ENCODE measurements at regions not wholly inside any gene's neighbourhood (a gene's known extent, or its start where the extent isn't known, plus 50 kb on each side); places are given as distances from the start of the nearest gene placed in this dataset.

DNA sequence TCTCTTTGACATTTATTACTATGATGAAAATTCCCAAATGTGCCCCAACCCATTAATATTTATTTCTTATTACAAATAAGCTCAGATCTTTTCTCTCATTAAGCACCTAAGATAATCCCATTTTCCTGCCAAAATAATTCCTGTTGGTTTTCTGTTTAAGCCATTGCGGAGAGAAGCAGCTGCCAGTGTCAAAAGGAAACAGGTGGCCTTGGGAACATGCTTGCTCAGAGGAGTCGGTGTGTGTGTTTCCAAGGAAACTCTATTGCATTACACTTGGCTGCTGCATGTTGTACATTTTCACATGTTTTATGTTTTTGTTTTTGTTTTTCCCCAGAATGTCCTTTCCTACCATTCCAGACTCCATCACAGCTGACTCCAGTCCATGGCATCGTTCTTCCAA, 56.4 kb downstream of the CD24 start:
- no peak overlapping the region for H3K27ac Mint-ChIP-seq
- H3K4me1 Mint-ChIP-seq: peaks cover 4% of the 10 kb centered on the region

GRCh38 chr6:106916891-106917290, 57.6 kb downstream of the CD24 start:
- Mint-ChIP-seq H3K27ac (no peak overlapping the region), H3K27me3 (peaks cover 12% of the 10 kb centered on the region), H3K36me3 (ENCODE audit: low read depth) (no peaks in the 10 kb centered on the region), H3K9me3 (ENCODE audit: low read depth) (no peaks in the 10 kb centered on the region), H3K4me3 (no peak overlapping the region), H3K4me1 (peaks cover 4% of the 10 kb centered on the region)
- DNase-seq (no peak), ATAC-seq (no peak)
- ChIA-PET CTCF (no interaction called here), POLR2A (no interaction called here)
- intact Hi-C loops (cut with DNase I, micrococcal nuclease): no loop called here

More for the DNA sequence above, 56.4 kb downstream of the CD24 start:
- Mint-ChIP-seq H3K27me3 (peaks cover 16% of the 10 kb centered on the region), H3K9me3 (ENCODE audit: low read depth) (no peaks in the 10 kb centered on the region), H3K4me3 (no peak overlapping the region), H3K36me3 (ENCODE audit: low read depth) (no peaks in the 10 kb centered on the region)
- intact Hi-C loops (cut with DNase I, micrococcal nuclease): no loop called here
- ChIA-PET CTCF (no interaction called here), POLR2A (interaction anchor here (0.7 kb wide), 1 partner anchor 12 kb away, joined by 5 read pairs; no protein-coding TSS in a partner anchor)
- ATAC-seq (no peak), DNase-seq (no peak)

GRCh38 chr6:106913676-106914280, 60.8 kb downstream of the CD24 start:
- H3K4me1 Mint-ChIP-seq: peaks cover 4% of the 10 kb centered on the region
- no peaks in the 10 kb centered on the region for H3K9me3 Mint-ChIP-seq (ENCODE audit: low read depth)
- intact Hi-C loops (cut with DNase I, micrococcal nuclease): no loop called here
- H3K36me3 Mint-ChIP-seq (ENCODE audit: low read depth): no peaks in the 10 kb centered on the region
- no peak for DNase-seq
- ChIA-PET POLR2A (no interaction called here), CTCF (interaction anchor here (0.8 kb wide), 1 partner anchor 465 kb away, joined by 3 read pairs; no protein-coding TSS in a partner anchor)
- H3K4me3 Mint-ChIP-seq: no peak overlapping the region
- no peak overlapping the region for H3K27ac Mint-ChIP-seq
- peaks cover 6% of the 10 kb centered on the region for H3K27me3 Mint-ChIP-seq
- ATAC-seq: peak; percentile 58

GRCh38 chr6:106913111-106913510, 61.4 kb downstream of the CD24 start:
- Mint-ChIP-seq H3K4me1 (peaks cover 4% of the 10 kb centered on the region), H3K27ac (no peak overlapping the region), H3K9me3 (ENCODE audit: low read depth) (no peaks in the 10 kb centered on the region), H3K36me3 (ENCODE audit: low read depth) (no peaks in the 10 kb centered on the region), H3K4me3 (no peak overlapping the region), H3K27me3 (peaks cover 2% of the 10 kb centered on the region)
- no peak for ATAC-seq
- CTCF ChIA-PET: interaction anchor here (0.8 kb wide), 1 partner anchor 465 kb away, joined by 3 read pairs; no protein-coding TSS in a partner anchor
- no peak for DNase-seq
- intact Hi-C loops (cut with DNase I, micrococcal nuclease): no loop called here
- POLR2A ChIA-PET: no interaction called here

DNA sequence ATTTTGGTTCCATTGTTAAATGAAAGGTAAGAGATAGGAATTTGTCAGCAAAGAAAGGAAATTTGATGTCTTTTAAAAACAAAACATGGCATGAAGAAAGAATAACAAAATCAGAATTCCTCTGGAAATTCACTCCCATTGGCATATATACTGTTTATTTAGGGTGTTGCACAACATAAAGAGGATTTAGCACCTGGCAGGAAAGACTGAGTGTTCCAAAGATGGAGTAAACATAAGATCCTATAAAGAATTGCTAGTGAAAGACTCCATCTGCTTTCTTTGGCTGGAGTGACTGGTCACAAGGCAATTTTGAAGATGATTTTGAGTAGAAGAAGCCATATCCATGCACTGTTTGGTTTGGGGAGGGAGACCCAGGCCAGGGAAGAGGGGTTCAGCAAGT, 62.4 kb downstream of the CD24 start:
- Mint-ChIP-seq H3K27me3 (peaks cover 2% of the 10 kb centered on the region), H3K36me3 (ENCODE audit: low read depth) (no peaks in the 10 kb centered on the region), H3K4me3 (no peak overlapping the region), H3K9me3 (ENCODE audit: low read depth) (no peaks in the 10 kb centered on the region), H3K4me1 (peaks cover 4% of the 10 kb centered on the region), H3K27ac (no peak overlapping the region)
- DNase-seq: no peak
- CTCF ChIA-PET: no interaction called here
- intact Hi-C loops (cut with DNase I, micrococcal nuclease): no loop called here
- ATAC-seq: no peak
- POLR2A ChIA-PET: no interaction called here

DNA sequence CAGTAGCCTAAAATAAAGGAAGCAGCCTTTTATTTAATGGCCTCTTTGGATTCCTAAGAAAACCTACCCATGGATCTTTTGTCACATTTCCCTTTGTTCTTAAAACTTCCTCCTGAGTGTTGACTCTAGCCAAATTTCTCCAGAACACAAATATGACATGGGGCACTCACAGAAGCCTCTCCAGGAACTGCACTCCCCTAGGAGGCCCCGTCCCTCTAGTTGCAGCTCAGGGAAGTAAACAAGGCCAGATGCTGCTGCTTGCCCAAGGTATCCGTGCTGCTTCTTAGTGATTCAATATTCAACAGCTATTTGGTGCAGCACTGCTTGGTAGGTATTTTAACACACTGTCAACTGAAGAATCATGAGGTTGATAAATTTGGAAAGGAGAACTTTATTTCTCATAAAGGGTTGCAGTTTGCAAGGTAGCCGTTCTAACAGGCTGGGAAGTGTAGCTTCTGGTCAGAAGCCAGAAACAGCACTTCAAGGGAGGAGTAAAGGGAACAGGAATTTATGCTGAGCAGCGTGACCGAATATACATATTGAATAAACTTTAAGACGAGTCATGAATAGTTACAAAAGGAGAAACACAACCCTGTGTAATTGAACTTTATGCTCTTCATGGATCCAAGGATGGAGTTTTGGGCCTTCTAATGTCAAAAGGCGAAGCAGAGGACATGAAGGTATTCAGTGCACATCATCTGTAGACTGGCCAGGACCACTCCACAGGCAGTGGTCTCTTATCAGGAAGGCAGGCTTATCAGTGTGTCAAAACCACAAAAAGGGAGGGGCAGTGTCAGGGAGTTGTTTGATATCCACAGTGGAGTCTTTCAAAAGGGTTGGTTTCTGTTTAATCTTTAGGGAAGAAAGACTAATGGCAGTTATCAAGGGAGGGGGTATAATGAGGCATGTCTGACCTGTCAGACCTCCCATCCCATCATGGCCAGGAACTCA, 63.3 kb downstream of the CD24 start:
- no peak for ATAC-seq

DNA sequence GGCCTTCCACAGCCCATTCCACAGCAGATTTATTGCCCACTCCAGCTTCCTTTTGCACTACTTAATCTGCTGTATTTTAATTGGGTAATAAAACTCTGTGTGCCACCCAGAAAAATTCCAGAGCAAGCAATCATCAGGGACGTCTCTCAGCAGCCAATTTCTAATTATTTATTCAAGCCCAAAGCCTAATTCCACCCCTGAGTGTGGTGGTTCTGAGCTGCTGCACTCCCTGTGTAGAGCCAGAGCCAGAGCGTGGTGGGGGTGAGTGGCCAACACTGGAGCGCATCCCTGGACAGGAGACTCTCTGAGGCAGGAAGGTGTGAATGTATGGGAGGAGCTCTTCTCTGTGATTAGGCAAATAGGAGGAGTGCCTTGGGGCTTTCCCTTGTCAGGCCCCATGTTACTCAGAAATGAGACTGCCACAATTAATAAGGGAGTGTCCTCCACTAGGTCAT, 66.1 kb downstream of the CD24 start:
- POLR2A ChIA-PET: no interaction called here
- DNase-seq: no peak
- Mint-ChIP-seq H3K9me3 (ENCODE audit: low read depth) (no peaks in the 10 kb centered on the region), H3K4me1 (no peaks in the 10 kb centered on the region), H3K36me3 (ENCODE audit: low read depth) (no peaks in the 10 kb centered on the region), H3K27me3 (no peaks in the 10 kb centered on the region), H3K27ac (no peak overlapping the region), H3K4me3 (no peak overlapping the region)
- intact Hi-C loops (cut with DNase I, micrococcal nuclease): no loop called here
- CTCF ChIA-PET: interaction anchor here (1.1 kb wide), 1 partner anchor 71 kb away, joined by 5 read pairs; no protein-coding TSS in a partner anchor
- ATAC-seq: no peak

More for the DNA sequence above, 63.3 kb downstream of the CD24 start:
- no peak for DNase-seq
- CTCF ChIA-PET: no interaction called here
- no peak overlapping the region for H3K27ac Mint-ChIP-seq
- no peaks in the 10 kb centered on the region for H3K27me3 Mint-ChIP-seq
- H3K4me3 Mint-ChIP-seq: no peak overlapping the region
- no peaks in the 10 kb centered on the region for H3K36me3 Mint-ChIP-seq (ENCODE audit: low read depth)
- POLR2A ChIA-PET: no interaction called here
- peaks cover 4% of the 10 kb centered on the region for H3K4me1 Mint-ChIP-seq
- no peaks in the 10 kb centered on the region for H3K9me3 Mint-ChIP-seq (ENCODE audit: low read depth)
- intact Hi-C loops (cut with DNase I, micrococcal nuclease): no loop called here

DNA sequence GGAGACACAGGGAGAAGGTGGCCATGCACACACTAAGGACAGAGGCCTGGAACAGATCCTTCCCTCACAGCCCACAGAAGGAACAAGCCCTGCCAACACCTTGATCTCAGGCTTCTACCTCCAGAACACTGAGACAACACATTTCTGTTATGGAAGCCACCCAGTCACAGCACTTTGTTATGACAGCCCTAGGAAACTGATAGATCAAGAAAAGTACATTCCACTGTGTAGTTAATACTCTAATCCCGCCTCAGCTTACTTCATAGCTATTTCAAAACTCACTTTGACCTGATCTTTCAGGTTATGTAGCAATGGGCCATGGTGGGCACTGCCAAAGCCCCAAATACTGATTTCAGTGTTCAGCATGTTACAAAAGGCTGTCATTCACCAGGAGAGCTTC, 66.8 kb downstream of the CD24 start:
- H3K4me3 Mint-ChIP-seq: no peak overlapping the region

DNA sequence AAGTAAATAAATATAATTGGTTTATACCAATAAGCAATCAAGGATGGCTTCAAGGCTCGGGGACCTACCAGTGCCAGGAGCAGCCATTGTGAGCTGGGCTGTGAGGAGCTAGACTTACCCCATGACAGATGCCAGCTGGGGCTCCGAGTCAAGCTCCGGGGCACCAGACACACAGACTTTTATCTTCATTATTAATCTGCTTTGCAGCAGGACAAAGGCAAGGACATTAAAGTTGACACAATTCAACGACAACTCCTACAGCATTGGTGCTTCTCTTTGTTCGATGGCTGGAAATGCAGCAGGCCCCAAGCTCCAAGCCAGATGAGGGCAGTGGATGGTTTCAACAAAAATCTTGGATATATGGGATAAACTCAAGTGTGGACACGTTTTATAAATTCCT, 68.3 kb downstream of the CD24 start:
- H3K27ac Mint-ChIP-seq: no peak overlapping the region
- ChIA-PET CTCF (interaction anchor here (0.6 kb wide), 1 partner anchor 57 kb away, joined by 3 read pairs; no protein-coding TSS in a partner anchor), POLR2A (no interaction called here)
- H3K4me1 Mint-ChIP-seq: no peaks in the 10 kb centered on the region
- H3K4me3 Mint-ChIP-seq: no peak overlapping the region
- intact Hi-C loops (cut with DNase I, micrococcal nuclease): no loop called here
- no peaks in the 10 kb centered on the region for H3K27me3 Mint-ChIP-seq
- no peak for ATAC-seq
- H3K9me3 Mint-ChIP-seq (ENCODE audit: low read depth): peaks cover 1% of the 10 kb centered on the region
- H3K36me3 Mint-ChIP-seq (ENCODE audit: low read depth): no peaks in the 10 kb centered on the region
- no peak for DNase-seq

More for the DNA sequence above, 66.8 kb downstream of the CD24 start:
- POLR2A ChIA-PET: no interaction called here
- no peaks in the 10 kb centered on the region for H3K4me1 Mint-ChIP-seq
- no peaks in the 10 kb centered on the region for H3K27me3 Mint-ChIP-seq
- H3K36me3 Mint-ChIP-seq (ENCODE audit: low read depth): no peaks in the 10 kb centered on the region
- ATAC-seq (no peak), DNase-seq (no peak)
- intact Hi-C loops (cut with DNase I, micrococcal nuclease): no loop called here
- H3K27ac Mint-ChIP-seq: no peak overlapping the region
- no peaks in the 10 kb centered on the region for H3K9me3 Mint-ChIP-seq (ENCODE audit: low read depth)
- CTCF ChIA-PET: no interaction called here

GRCh38 chr6:106903299-106903698, 71.2 kb downstream of the CD24 start:
- Mint-ChIP-seq H3K9me3 (ENCODE audit: low read depth) (peaks cover 10% of the 10 kb centered on the region), H3K27me3 (peaks cover 2% of the 10 kb centered on the region), H3K36me3 (ENCODE audit: low read depth) (no peaks in the 10 kb centered on the region), H3K27ac (no peak overlapping the region), H3K4me3 (no peak overlapping the region), H3K4me1 (no peaks in the 10 kb centered on the region)
- DNase-seq: no peak
- intact Hi-C loops (cut with DNase I, micrococcal nuclease): no loop called here
- ChIA-PET CTCF (no interaction called here), POLR2A (no interaction called here)
- ATAC-seq: no peak

DNA sequence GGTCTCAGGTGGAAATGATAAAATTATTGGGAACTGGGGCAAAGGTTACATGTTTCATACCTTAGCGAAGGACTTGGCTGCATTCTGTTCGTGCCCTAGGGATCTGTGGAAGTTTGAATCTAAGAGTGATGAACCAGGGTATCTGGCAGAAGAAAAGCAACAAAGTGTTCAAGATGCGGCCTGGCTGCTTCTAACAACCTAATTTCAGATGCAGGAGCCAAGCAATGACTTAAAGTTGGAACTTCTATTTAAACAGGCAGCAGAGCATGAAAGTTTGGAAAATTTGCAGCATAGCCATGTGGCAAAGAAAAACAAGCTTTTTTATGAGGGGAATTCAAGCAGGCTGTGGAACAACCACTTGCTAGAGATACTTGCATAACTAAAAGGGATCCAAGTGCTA, 73.5 kb downstream of the CD24 start:
- ATAC-seq: no peak

DNA sequence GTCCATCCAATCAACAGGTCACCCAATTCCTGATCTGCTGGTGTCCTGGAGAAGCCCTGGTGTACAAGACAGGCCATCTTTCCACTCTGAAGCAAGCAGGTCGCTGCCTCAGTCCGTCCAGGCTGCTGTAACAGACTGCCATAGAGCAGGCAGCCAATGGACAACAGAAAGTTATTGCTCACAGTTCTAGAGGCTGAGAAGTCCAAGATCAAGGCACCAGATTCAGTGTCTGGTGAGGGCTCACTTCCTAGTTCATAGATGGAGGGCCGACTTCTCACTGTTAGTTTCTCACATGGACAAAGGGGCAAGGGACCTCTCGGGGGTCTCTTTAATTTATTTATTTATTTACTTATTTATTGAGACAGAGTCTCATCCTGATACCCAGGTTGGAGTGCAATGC, 74.8 kb downstream of the CD24 start:
- H3K27me3 Mint-ChIP-seq: peaks cover 5% of the 10 kb centered on the region
- no peaks in the 10 kb centered on the region for H3K36me3 Mint-ChIP-seq (ENCODE audit: low read depth)
- H3K4me1 Mint-ChIP-seq: no peaks in the 10 kb centered on the region
- DNase-seq (no peak), ATAC-seq (no peak)
- peaks cover 10% of the 10 kb centered on the region for H3K9me3 Mint-ChIP-seq (ENCODE audit: low read depth)
- no peak overlapping the region for H3K27ac Mint-ChIP-seq
- POLR2A ChIA-PET: no interaction called here
- no peak overlapping the region for H3K4me3 Mint-ChIP-seq
- CTCF ChIA-PET: no interaction called here
- intact Hi-C loops (cut with DNase I, micrococcal nuclease): no loop called here

More for the DNA sequence above, 73.5 kb downstream of the CD24 start:
- intact Hi-C loops (cut with DNase I, micrococcal nuclease): no loop called here
- H3K27me3 Mint-ChIP-seq: peaks cover 5% of the 10 kb centered on the region
- CTCF ChIA-PET: no interaction called here
- POLR2A ChIA-PET: no interaction called here
- H3K27ac Mint-ChIP-seq: no peak overlapping the region
- H3K4me3 Mint-ChIP-seq: no peak overlapping the region
- no peaks in the 10 kb centered on the region for H3K36me3 Mint-ChIP-seq (ENCODE audit: low read depth)
- DNase-seq: no peak
- H3K4me1 Mint-ChIP-seq: no peaks in the 10 kb centered on the region
- H3K9me3 Mint-ChIP-seq (ENCODE audit: low read depth): peaks cover 10% of the 10 kb centered on the region

Data from activated CD4-positive, alpha-beta T cell treated with anti-CD3 and anti-CD28 coated beads for 36 hours (primary cell).